Activated T-cell treated with anti-CD3 and anti-CD28 coated beads, Interleukin-2, amount 50 U/mL, for 72 hours (primary cell): ENCODE measurements at regions not wholly inside any gene's neighbourhood (a gene's known extent, or its start where the extent isn't known, plus 50 kb on each side); places are given as distances from the start of the nearest gene placed in this dataset.
"Not testable (repeated sequence)": the region's sequence is repeated elsewhere in the genome, so short reads cannot be mapped to it uniquely, and the experiment has no call there.

Experiments
- ATAC-seq, 2 donors: fragments of 150-1000 bp; cut with Tn5 transposase; replicated peaks in 1 of 2; 2 replicates each; pipeline ENCODE4 v1.10.0; 2021; ENCODE audit warnings: moderate library complexity in 2 of 2, mild to moderate bottlenecking in 1 of 2
- DNase-seq, 2 donors: peaks; one replicate each; pipeline ENCODE4 v3.0.0; 2021 to 2022; ENCODE audit warnings: mixed read lengths in 1 of 2
- H3K27ac Mint-ChIP-seq: one replicate; pipeline ENCODE4 v1.8.0; 2022; ENCODE audit warnings: mild to moderate bottlenecking, moderate library complexity, mixed read lengths
- H3K27me3 Mint-ChIP-seq: one replicate; pipeline ENCODE4 v1.8.0; 2022; ENCODE audit warnings: low read depth, mixed read lengths
- H3K36me3 Mint-ChIP-seq, 2 donors: one replicate each; pipeline ENCODE4 v1.8.0; 2022; ENCODE audit warnings: mixed read lengths in 2 of 2, mild to moderate bottlenecking in 1 of 2; ENCODE audit not compliant: insufficient read depth in 2 of 2
- H3K4me1 Mint-ChIP-seq: one replicate; pipeline ENCODE4 v1.8.0; 2022; ENCODE audit warnings: low read depth, mixed read lengths
- H3K4me3 Mint-ChIP-seq, 2 donors: one replicate each; pipeline ENCODE4 v1.8.0; 2022; ENCODE audit warnings: mild to moderate bottlenecking in 2 of 2, mixed read lengths in 2 of 2, moderate library complexity in 2 of 2
- H3K9me3 Mint-ChIP-seq, 2 donors: one replicate each; pipeline ENCODE4 v1.8.0; 2022; ENCODE audit warnings: mixed read lengths in 2 of 2

GRCh38 chr4:66328803-66329574, 658.7 kb upstream of the EPHA5 start:
- H3K27ac Mint-ChIP-seq: no peak overlapping the region
- no peak overlapping the region for H3K4me3 Mint-ChIP-seq
- DNase-seq: no peak
- no peak for ATAC-seq
- H3K36me3 Mint-ChIP-seq: no peaks in the 10 kb centered on the region
- H3K9me3 Mint-ChIP-seq: peaks cover 0 to 2% of the 10 kb centered on the region in 2 donors
- H3K4me1 Mint-ChIP-seq: no peaks in the 10 kb centered on the region
- H3K27me3 Mint-ChIP-seq: no peaks in the 10 kb centered on the region

GRCh38 chr4:66307641-66308438, 637.6 kb upstream of the EPHA5 start:
- peaks cover 0 to 4% of the 10 kb centered on the region in 2 donors for H3K36me3 Mint-ChIP-seq
- no peak for DNase-seq
- H3K4me3 Mint-ChIP-seq: no peak overlapping the region
- no peak for ATAC-seq
- no peaks in the 10 kb centered on the region for H3K27me3 Mint-ChIP-seq
- H3K4me1 Mint-ChIP-seq: no peaks in the 10 kb centered on the region
- H3K27ac Mint-ChIP-seq: no peak overlapping the region
- peaks cover 7 to 9% of the 10 kb centered on the region in 2 donors for H3K9me3 Mint-ChIP-seq

GRCh38 chr4:66300336-66300934, 630.1 kb upstream of the EPHA5 start:
- DNase-seq (no peak), ATAC-seq (no peak)
- Mint-ChIP-seq H3K4me1 (no peaks in the 10 kb centered on the region), H3K36me3 (no peaks in the 10 kb centered on the region), H3K27ac (no peak overlapping the region), H3K27me3 (no peaks in the 10 kb centered on the region), H3K9me3 (peaks cover 2 to 5% of the 10 kb centered on the region in 2 donors), H3K4me3 (no peak overlapping the region)

- no peak overlapping the region for H3K27ac Mint-ChIP-seq
- ATAC-seq (no peak), DNase-seq (no peak)
- peaks cover 7 to 9% of the 10 kb centered on the region in 2 donors for H3K9me3 Mint-ChIP-seq
- H3K36me3 Mint-ChIP-seq: no peaks in the 10 kb centered on the region
- H3K27me3 Mint-ChIP-seq: no peaks in the 10 kb centered on the region
- H3K4me1 Mint-ChIP-seq: no peaks in the 10 kb centered on the region
- no peak overlapping the region for H3K4me3 Mint-ChIP-seq
Observed at GRCh38 chr4:66298569-66298968, 628.3 kb upstream of the EPHA5 start.

GRCh38 chr4:66297703-66298102, 627.4 kb upstream of the EPHA5 start:
- H3K9me3 Mint-ChIP-seq: peaks cover 9 to 10% of the 10 kb centered on the region in 2 donors
- H3K4me3 Mint-ChIP-seq: no peak overlapping the region
- no peak overlapping the region for H3K27ac Mint-ChIP-seq

GRCh38 chr4:66294638-66295037, 624.3 kb upstream of the EPHA5 start:
- H3K4me3 Mint-ChIP-seq: no peak overlapping the region
- no peaks in the 10 kb centered on the region for H3K36me3 Mint-ChIP-seq
- DNase-seq (no peak), ATAC-seq (no peak)
- H3K27ac Mint-ChIP-seq: no peak overlapping the region
- H3K4me1 Mint-ChIP-seq: no peaks in the 10 kb centered on the region
- H3K9me3 Mint-ChIP-seq: peaks cover 8 to 12% of the 10 kb centered on the region in 2 donors
- H3K27me3 Mint-ChIP-seq: no peaks in the 10 kb centered on the region

More at GRCh38 chr4:66297703-66298102, 627.4 kb upstream of the EPHA5 start:
- Mint-ChIP-seq H3K27me3 (no peaks in the 10 kb centered on the region), H3K36me3 (no peaks in the 10 kb centered on the region), H3K4me1 (no peaks in the 10 kb centered on the region)
- ATAC-seq: no peak
- no peak for DNase-seq

GRCh38 chr4:66284991-66285451, 614.7 kb upstream of the EPHA5 start:
- no peaks in the 10 kb centered on the region for H3K4me1 Mint-ChIP-seq
- no peaks in the 10 kb centered on the region for H3K27me3 Mint-ChIP-seq
- H3K9me3 Mint-ChIP-seq: peaks cover 0 to 2% of the 10 kb centered on the region in 2 donors
- no peak overlapping the region for H3K27ac Mint-ChIP-seq
- ATAC-seq (no peak), DNase-seq (no peak)
- H3K36me3 Mint-ChIP-seq: no peaks in the 10 kb centered on the region
- H3K4me3 Mint-ChIP-seq: no peak overlapping the region

- no peak for ATAC-seq
- H3K4me3 Mint-ChIP-seq: no peak overlapping the region
- H3K4me1 Mint-ChIP-seq: no peaks in the 10 kb centered on the region
- H3K9me3 Mint-ChIP-seq: peaks cover 5 to 8% of the 10 kb centered on the region in 2 donors
- no peak overlapping the region for H3K27ac Mint-ChIP-seq
- DNase-seq: no peak
- no peaks in the 10 kb centered on the region for H3K27me3 Mint-ChIP-seq
- H3K36me3 Mint-ChIP-seq: no peaks in the 10 kb centered on the region
Observed at GRCh38 chr4:66279084-66279483, 608.8 kb upstream of the EPHA5 start.

- no peak overlapping the region for H3K4me3 Mint-ChIP-seq
- no peaks in the 10 kb centered on the region for H3K4me1 Mint-ChIP-seq
- H3K27me3 Mint-ChIP-seq: no peaks in the 10 kb centered on the region
- H3K9me3 Mint-ChIP-seq: peaks cover 5 to 7% of the 10 kb centered on the region in 2 donors
- H3K36me3 Mint-ChIP-seq: no peaks in the 10 kb centered on the region
- DNase-seq (no peak), ATAC-seq (no peak)
- no peak overlapping the region for H3K27ac Mint-ChIP-seq
Observed at GRCh38 chr4:66275411-66276038, 605.2 kb upstream of the EPHA5 start.

GRCh38 chr4:66273110-66273509, 602.8 kb upstream of the EPHA5 start:
- no peak for ATAC-seq
- Mint-ChIP-seq H3K4me3 (no peak overlapping the region), H3K27ac (no peak overlapping the region), H3K36me3 (no peaks in the 10 kb centered on the region), H3K9me3 (peaks cover 7 to 15% of the 10 kb centered on the region in 2 donors), H3K4me1 (no peaks in the 10 kb centered on the region), H3K27me3 (no peaks in the 10 kb centered on the region)
- no peak for DNase-seq

- not testable (repeated sequence) for H3K4me3 Mint-ChIP-seq, ATAC-seq, H3K27me3 Mint-ChIP-seq, DNase-seq, H3K27ac Mint-ChIP-seq, H3K4me1 Mint-ChIP-seq, H3K36me3 Mint-ChIP-seq
- H3K9me3 Mint-ChIP-seq: peaks cover 14 to 21% of the 10 kb centered on the region in 2 donors
Observed at GRCh38 chr4:66270356-66270755, 600.1 kb upstream of the EPHA5 start.

GRCh38 chr4:66266554-66266953, 596.3 kb upstream of the EPHA5 start:
- H3K4me1 Mint-ChIP-seq, H3K4me3 Mint-ChIP-seq, ATAC-seq, DNase-seq, H3K27me3 Mint-ChIP-seq, H3K36me3 Mint-ChIP-seq: not testable (repeated sequence)
- H3K27ac Mint-ChIP-seq: peak overlapping the region; percentile 24
- H3K9me3 Mint-ChIP-seq: peaks cover 14 to 19% of the 10 kb centered on the region in 2 donors

GRCh38 chr4:66266035-66266434, 595.7 kb upstream of the EPHA5 start:
- Mint-ChIP-seq H3K9me3 (peaks cover 14 to 19% of the 10 kb centered on the region in 2 donors), H3K27ac (no peak overlapping the region), H3K27me3 (no peaks in the 10 kb centered on the region), H3K36me3 (peaks cover 0 to 2% of the 10 kb centered on the region in 2 donors), H3K4me1 (no peaks in the 10 kb centered on the region), H3K4me3 (no peak overlapping the region)
- no peak for ATAC-seq
- no peak for DNase-seq
